ENCODE measurements at regions not wholly inside any gene's neighbourhood (a gene's known extent, or its start where the extent isn't known, plus 50 kb on each side); places are given as distances from the start of the nearest gene placed in this dataset.
"Not testable (repeated sequence)": the region's sequence is repeated elsewhere in the genome, so short reads cannot be mapped to it uniquely, and the experiment has no call there.

GRCh38 chr2:204389120-204389519 lies 156.2 kb upstream of the PARD3B start:
- Histone ChIP-seq H3K4me3 (ENCODE audit: low read depth, low read length) (no peak overlapping the region), H3K36me3 (ENCODE audit: control insufficient read depth, insufficient read depth, low read length) (no peaks in the 10 kb centered on the region), H3K27me3 (ENCODE audit: control insufficient read depth, insufficient read depth, low read length) (no peaks in the 10 kb centered on the region)
- TF ChIP-seq CTCF (IDR thresholded peaks at IDR 0.05; ENCODE audit: insufficient read depth, low read length, poor library complexity, severe bottlenecking), result no peak
- no peak for DNase-seq (ENCODE audit: low read depth)

GRCh38 chr2:204389856-204390255 lies 155.4 kb upstream of the PARD3B start:
- H3K36me3 ChIP-seq (ENCODE audit: control insufficient read depth, insufficient read depth, low read length), result no peaks in the 10 kb centered on the region
- H3K4me3 ChIP-seq (ENCODE audit: low read depth, low read length), result no peak overlapping the region

GRCh38 chr2:204395539-204395938 lies 149.7 kb upstream of the PARD3B start:
- Histone ChIP-seq H3K36me3 (ENCODE audit: control insufficient read depth, insufficient read depth, low read length) (no peaks in the 10 kb centered on the region), H3K27me3 (ENCODE audit: control insufficient read depth, insufficient read depth, low read length) (no peaks in the 10 kb centered on the region), H3K4me3 (ENCODE audit: low read depth, low read length) (no peak overlapping the region)
- no peak for DNase-seq (ENCODE audit: low read depth)
- TF ChIP-seq CTCF (IDR thresholded peaks at IDR 0.05; ENCODE audit: insufficient read depth, low read length, poor library complexity, severe bottlenecking), result no peak

More at GRCh38 chr2:204389856-204390255, 155.4 kb upstream of the PARD3B start:
- DNase-seq (ENCODE audit: low read depth), result no peak
- no peak for TF ChIP-seq CTCF (IDR thresholded peaks at IDR 0.05; ENCODE audit: insufficient read depth, low read length, poor library complexity, severe bottlenecking)
- H3K27me3 ChIP-seq (ENCODE audit: control insufficient read depth, insufficient read depth, low read length), result no peaks in the 10 kb centered on the region

- H3K36me3 ChIP-seq (ENCODE audit: control insufficient read depth, insufficient read depth, low read length), result no peaks in the 10 kb centered on the region
- no peak for TF ChIP-seq CTCF (IDR thresholded peaks at IDR 0.05; ENCODE audit: insufficient read depth, low read length, poor library complexity, severe bottlenecking)
- no peaks in the 10 kb centered on the region for H3K27me3 ChIP-seq (ENCODE audit: control insufficient read depth, insufficient read depth, low read length)
- no peak for DNase-seq (ENCODE audit: low read depth)
- no peak overlapping the region for H3K4me3 ChIP-seq (ENCODE audit: low read depth, low read length)
Observed at GRCh38 chr2:204401114-204401513, 144.2 kb upstream of the PARD3B start.

DNA sequence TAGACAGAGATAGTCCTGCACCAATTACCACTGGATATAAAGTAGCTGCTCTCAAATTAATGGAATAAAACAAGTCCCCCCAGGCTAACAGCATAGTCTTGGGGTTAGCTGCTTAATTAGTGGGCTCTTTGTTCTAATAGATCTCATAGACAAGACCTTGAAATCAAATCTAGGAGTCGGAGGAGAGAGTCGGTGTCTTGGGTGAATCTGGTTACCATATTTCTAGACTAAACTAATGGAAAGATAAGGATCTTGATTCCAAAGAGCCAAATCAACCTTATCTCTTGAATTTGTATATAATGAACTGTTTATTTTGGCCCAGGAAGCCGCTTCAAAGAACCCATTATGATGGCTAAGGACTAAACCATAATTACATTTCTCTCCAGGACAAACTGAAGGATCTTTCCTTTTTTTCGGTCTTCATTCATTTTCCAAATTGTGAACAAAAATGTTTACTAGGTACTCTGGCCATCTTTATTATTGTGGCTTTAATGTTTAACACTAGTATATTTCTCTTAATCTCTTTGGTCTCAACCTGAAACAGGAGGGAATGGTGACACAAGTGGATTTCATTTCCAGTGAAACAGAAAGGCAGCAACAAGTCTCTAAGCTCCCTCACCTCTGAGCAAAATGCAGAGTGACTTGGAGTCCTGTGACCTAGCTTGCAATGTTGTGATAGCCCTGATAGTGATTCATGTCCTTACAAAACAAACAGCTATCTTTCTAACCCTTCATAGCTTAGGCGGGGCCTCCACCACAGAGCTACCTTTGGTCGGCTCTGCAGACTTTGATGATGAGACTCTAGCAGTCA lies 137.9 kb upstream of the PARD3B start:
- DNase-seq (ENCODE audit: low read depth), result peak; percentile 10
- H3K27me3 ChIP-seq (ENCODE audit: control insufficient read depth, insufficient read depth, low read length), result no peaks in the 10 kb centered on the region
- no peaks in the 10 kb centered on the region for H3K36me3 ChIP-seq (ENCODE audit: control insufficient read depth, insufficient read depth, low read length)
- H3K4me3 ChIP-seq (ENCODE audit: low read depth, low read length), result no peak overlapping the region
- TF ChIP-seq CTCF (IDR thresholded peaks at IDR 0.05; ENCODE audit: insufficient read depth, low read length, poor library complexity, severe bottlenecking), result no peak

GRCh38 chr2:204412782-204413181 lies 132.5 kb upstream of the PARD3B start:
- not testable (repeated sequence) for H3K4me3 ChIP-seq (ENCODE audit: low read depth, low read length); H3K36me3 ChIP-seq (ENCODE audit: control insufficient read depth, insufficient read depth, low read length); H3K27me3 ChIP-seq (ENCODE audit: control insufficient read depth, insufficient read depth, low read length); DNase-seq (ENCODE audit: low read depth)
